Gastrocnemius medialis (tissue), 4 donors: ENCODE measurements at regions not wholly inside any gene's neighbourhood (a gene's known extent, or its start where the extent isn't known, plus 50 kb on each side); places are given as distances from the start of the nearest gene placed in this dataset.

Experiments
- ATAC-seq, 2 donors: fragments of 150-250 bp; one replicate each; pipeline ENCODE4 v1.9.1; 2016
- DNase-seq, 2 donors: peaks; one replicate each; pipeline ENCODE4 v3.0.0-alpha.2; 2019
- H3K27ac ChIP-seq, 4 donors: fragments of 200-600 bp; sonication (generic); 1 replicate in 1 of 4; 2 replicates in 3 of 4; pipeline ENCODE4 v1.5.1; 2016 to 2018; ENCODE audit warnings: mild to moderate bottlenecking in 2 of 4, moderate library complexity in 1 of 4
- H3K27me3 ChIP-seq, 3 donors: fragments of 200-600 bp; sonication (generic) in 2 of 3; 1 replicate in 1 of 3; 2 replicates in 2 of 3; pipeline versions ENCODE4 v1.5.1 to v1.6.0; 2016 to 2019; ENCODE audit warnings: mild to moderate bottlenecking in 1 of 3, moderate library complexity in 1 of 3
- H3K36me3 ChIP-seq, 2 donors: fragments of 200-600 bp; sonication (generic) in 1 of 2; one replicate each; pipeline ENCODE4 v1.5.1; 2017 to 2018
- H3K4me1 ChIP-seq, 2 donors: fragments of 200-600 bp; sonication (generic) in 1 of 2; one replicate each; pipeline ENCODE4 v1.5.1; 2016 to 2017; ENCODE audit warnings: mild to moderate bottlenecking in 2 of 2
- H3K4me3 ChIP-seq, 4 donors: fragments of 200-600 bp; sonication (generic) in 3 of 4; 1 replicate in 1 of 4; 2 replicates in 3 of 4; pipeline ENCODE4 v1.5.1; 2016 to 2019; ENCODE audit warnings: mild to moderate bottlenecking in 2 of 4
- H3K9me3 ChIP-seq, 3 donors: fragments of 200-600 bp; sonication (generic) in 2 of 3; 1 replicate in 1 of 3; 2 replicates in 2 of 3; pipeline ENCODE4 v1.5.1; 2016 to 2019
- POLR2A ChIP-seq, 2 donors: fragments of 450-650 bp; IDR thresholded peaks; one replicate each; pipeline ENCODE4 v1.6.1; 2017; ENCODE audit warnings: antibody characterized with exemption in 2 of 2, mild to moderate bottlenecking in 2 of 2, moderate library complexity in 2 of 2
- in situ Hi-C, 4 donors: fragments of 200-750 bp; cut with MboI; loops; one replicate each; pipeline versions ENCODE4 v1.15.0 to v1.8.0; 2017; ENCODE audit warnings: low sequenced_read_pairs in 4 of 4
- intact Hi-C: fragments of 100-400 bp; cut with DNase I; formaldehyde crosslinking; loops from one replicate; pipeline ENCODE4 v1.15.1; 2023; ENCODE audit warnings: low total_unique reads
- TF ChIP-seq, protein P1 (sequence below), 5 experiments: fragments of 450-650 bp in 3 of 5; fragments of 200-600 bp in 2 of 5; sonication (generic) in 2 of 5; IDR thresholded peaks in 4 of 5; conservative IDR thresholded peaks in 1 of 5; 1 replicate in 4 of 5; 2 replicates in 1 of 5; pipeline ENCODE4 v1.5.1; 2016 to 2019; ENCODE audit warnings: antibody characterized with exemption in 5 of 5, mild to moderate bottlenecking in 3 of 5, moderate library complexity in 3 of 5

DNA sequence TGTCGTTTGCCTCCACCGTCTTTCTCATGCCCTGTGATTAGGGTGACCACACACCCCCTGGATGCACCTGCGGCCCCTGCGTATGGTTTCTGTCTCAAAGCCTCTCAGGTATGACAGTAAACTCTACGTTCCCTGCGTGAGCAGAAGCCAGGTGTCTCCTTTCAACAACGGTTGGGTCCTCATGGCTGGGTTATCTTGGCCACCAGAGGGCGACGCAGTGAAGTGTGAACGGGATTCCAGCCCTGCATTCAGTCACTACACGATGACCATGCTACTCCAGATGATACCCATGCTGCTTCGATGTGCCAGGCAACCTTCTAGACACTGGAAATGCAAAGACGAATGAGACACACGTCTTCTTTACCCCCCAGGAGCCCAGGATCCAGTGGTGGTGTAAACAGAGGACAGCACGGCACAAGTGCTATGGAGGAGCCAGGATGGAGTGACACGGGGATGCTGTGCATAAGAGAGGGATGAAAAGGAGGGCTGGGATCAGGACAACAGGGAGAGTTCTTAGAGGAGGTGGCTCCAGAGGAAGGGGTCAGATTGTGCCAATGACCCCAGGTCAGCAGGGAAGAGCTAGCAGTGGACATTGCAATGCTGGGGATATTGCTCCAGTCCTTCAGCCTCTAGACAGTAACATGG is 228.1 kb upstream of the PFKP start:
- H3K27me3 ChIP-seq: no peaks in the 10 kb centered on the region
- no peak overlapping the region for H3K4me3 ChIP-seq
- intact Hi-C loops: no loop called here
- in situ Hi-C loops: no loop called here
- TF ChIP-seq, protein P1, sequence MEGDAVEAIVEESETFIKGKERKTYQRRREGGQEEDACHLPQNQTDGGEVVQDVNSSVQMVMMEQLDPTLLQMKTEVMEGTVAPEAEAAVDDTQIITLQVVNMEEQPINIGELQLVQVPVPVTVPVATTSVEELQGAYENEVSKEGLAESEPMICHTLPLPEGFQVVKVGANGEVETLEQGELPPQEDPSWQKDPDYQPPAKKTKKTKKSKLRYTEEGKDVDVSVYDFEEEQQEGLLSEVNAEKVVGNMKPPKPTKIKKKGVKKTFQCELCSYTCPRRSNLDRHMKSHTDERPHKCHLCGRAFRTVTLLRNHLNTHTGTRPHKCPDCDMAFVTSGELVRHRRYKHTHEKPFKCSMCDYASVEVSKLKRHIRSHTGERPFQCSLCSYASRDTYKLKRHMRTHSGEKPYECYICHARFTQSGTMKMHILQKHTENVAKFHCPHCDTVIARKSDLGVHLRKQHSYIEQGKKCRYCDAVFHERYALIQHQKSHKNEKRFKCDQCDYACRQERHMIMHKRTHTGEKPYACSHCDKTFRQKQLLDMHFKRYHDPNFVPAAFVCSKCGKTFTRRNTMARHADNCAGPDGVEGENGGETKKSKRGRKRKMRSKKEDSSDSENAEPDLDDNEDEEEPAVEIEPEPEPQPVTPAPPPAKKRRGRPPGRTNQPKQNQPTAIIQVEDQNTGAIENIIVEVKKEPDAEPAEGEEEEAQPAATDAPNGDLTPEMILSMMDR (IDR thresholded peaks at IDR 0.05 in 4 of 5, conservative IDR thresholded peaks at IDR 0.05 in 1 of 5): peak in 1 of 5 experiments; percentile 20
- no peak for TF ChIP-seq POLR2A (IDR thresholded peaks at IDR 0.05)
- no peaks in the 10 kb centered on the region for H3K9me3 ChIP-seq
- H3K4me1 ChIP-seq: no peaks in the 10 kb centered on the region
- no peak overlapping the region for H3K27ac ChIP-seq
- DNase-seq (no peak), ATAC-seq (no peak)
- H3K36me3 ChIP-seq: no peaks in the 10 kb centered on the region

- intact Hi-C loops (no loop called here), in situ Hi-C loops (no loop called here)
- Histone ChIP-seq H3K27me3 (no peaks in the 10 kb centered on the region), H3K4me3 (no peak overlapping the region), H3K9me3 (no peaks in the 10 kb centered on the region), H3K36me3 (no peaks in the 10 kb centered on the region), H3K4me1 (no peaks in the 10 kb centered on the region), H3K27ac (no peak overlapping the region)
- no peak for TF ChIP-seq POLR2A (IDR thresholded peaks at IDR 0.05)
- TF ChIP-seq, protein P1 (IDR thresholded peaks at IDR 0.05 in 4 of 5, conservative IDR thresholded peaks at IDR 0.05 in 1 of 5): no peak
- no peak for ATAC-seq
- no peak for DNase-seq
These were observed 229.7 kb upstream of the PFKP start for GRCh38 chr10:2837674-2838073.

GRCh38 chr10:2836921-2837662 is 230.3 kb upstream of the PFKP start:
- TF ChIP-seq, protein P1 (IDR thresholded peaks at IDR 0.05 in 4 of 5, conservative IDR thresholded peaks at IDR 0.05 in 1 of 5): no peak
- TF ChIP-seq POLR2A (IDR thresholded peaks at IDR 0.05): no peak
- no peaks in the 10 kb centered on the region for H3K4me1 ChIP-seq
- H3K36me3 ChIP-seq: no peaks in the 10 kb centered on the region
- in situ Hi-C loops (no loop called here), intact Hi-C loops (no loop called here)
- H3K27ac ChIP-seq: no peak overlapping the region
- no peaks in the 10 kb centered on the region for H3K27me3 ChIP-seq
- ATAC-seq (no peak), DNase-seq (no peak)
- no peak overlapping the region for H3K4me3 ChIP-seq
- no peaks in the 10 kb centered on the region for H3K9me3 ChIP-seq

DNA sequence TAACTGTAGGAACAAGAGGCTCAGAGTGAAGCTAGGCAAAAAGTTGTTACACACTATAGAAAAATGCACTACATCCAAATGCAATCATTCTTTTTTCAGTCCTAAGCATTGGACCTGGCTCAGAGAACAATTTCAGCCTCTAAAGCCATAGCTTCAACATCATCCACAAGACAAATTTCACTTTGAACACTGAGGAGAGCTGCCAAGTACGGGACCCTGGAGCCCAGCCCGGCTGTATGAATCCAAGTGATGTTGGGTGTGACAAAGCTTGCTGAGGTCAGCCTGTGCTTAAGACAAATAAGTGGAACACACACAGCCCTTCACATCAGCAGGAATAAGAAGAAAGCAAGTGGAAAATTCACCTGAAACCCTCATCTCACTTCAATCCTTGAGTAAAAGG is 233.1 kb upstream of the PFKP start:
- H3K27me3 ChIP-seq: no peaks in the 10 kb centered on the region
- no peaks in the 10 kb centered on the region for H3K9me3 ChIP-seq
- TF ChIP-seq, protein P1 (IDR thresholded peaks at IDR 0.05 in 4 of 5, conservative IDR thresholded peaks at IDR 0.05 in 1 of 5): no peak
- TF ChIP-seq POLR2A (IDR thresholded peaks at IDR 0.05): no peak
- H3K36me3 ChIP-seq: no peaks in the 10 kb centered on the region
- H3K4me1 ChIP-seq: no peaks in the 10 kb centered on the region
- in situ Hi-C loops (no loop called here), intact Hi-C loops (no loop called here)
- no peak overlapping the region for H3K4me3 ChIP-seq
- ATAC-seq: no peak
- DNase-seq: no peak
- no peak overlapping the region for H3K27ac ChIP-seq
